ENCODE measurements at regions not wholly inside any gene's neighbourhood (a gene's known extent, or its start where the extent isn't known, plus 50 kb on each side); places are given as distances from the start of the nearest gene placed in this dataset.

DNA sequence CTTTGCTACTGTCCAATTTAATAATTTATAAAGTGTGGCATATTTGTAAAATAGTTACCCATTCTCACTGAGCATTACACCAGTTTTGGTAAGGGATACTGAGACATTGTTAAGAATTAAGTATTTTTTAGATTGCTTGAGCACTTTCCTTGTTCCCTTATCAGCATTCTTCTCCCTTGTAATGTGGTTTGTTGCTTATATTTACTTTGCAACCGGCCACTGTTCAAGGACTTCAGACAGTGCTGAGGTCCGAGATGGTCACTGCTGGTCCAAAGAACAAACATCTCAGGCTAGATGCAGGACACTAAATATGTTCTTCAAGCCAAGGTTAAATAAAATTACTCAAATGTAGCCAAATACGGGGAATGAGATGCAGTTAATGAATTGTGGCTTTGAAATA lies 161.4 kb downstream of the TM9SF2 start (continued):
- TF ChIP-seq TCF7L2 (IDR thresholded peaks at IDR 0.05; ENCODE audit: low read depth, low read length): 0 out of 2 replicates have a peak, but pooled peaks have one; percentile 25
- TF ChIP-seq ZMYM2 (CRISPR knock-in tag; IDR thresholded peaks at IDR 0.05): no peak
- TF ChIP-seq, protein P1, sequence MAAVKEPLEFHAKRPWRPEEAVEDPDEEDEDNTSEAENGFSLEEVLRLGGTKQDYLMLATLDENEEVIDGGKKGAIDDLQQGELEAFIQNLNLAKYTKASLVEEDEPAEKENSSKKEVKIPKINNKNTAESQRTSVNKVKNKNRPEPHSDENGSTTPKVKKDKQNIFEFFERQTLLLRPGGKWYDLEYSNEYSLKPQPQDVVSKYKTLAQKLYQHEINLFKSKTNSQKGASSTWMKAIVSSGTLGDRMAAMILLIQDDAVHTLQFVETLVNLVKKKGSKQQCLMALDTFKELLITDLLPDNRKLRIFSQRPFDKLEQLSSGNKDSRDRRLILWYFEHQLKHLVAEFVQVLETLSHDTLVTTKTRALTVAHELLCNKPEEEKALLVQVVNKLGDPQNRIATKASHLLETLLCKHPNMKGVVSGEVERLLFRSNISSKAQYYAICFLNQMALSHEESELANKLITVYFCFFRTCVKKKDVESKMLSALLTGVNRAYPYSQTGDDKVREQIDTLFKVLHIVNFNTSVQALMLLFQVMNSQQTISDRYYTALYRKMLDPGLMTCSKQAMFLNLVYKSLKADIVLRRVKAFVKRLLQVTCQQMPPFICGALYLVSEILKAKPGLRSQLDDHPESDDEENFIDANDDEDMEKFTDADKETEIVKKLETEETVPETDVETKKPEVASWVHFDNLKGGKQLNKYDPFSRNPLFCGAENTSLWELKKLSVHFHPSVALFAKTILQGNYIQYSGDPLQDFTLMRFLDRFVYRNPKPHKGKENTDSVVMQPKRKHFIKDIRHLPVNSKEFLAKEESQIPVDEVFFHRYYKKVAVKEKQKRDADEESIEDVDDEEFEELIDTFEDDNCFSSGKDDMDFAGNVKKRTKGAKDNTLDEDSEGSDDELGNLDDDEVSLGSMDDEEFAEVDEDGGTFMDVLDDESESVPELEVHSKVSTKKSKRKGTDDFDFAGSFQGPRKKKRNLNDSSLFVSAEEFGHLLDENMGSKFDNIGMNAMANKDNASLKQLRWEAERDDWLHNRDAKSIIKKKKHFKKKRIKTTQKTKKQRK (IDR thresholded peaks at IDR 0.05; ENCODE audit: low read length): no peak
- no peak for TF ChIP-seq ZNF775 (CRISPR knock-in tag; IDR thresholded peaks at IDR 0.05; ENCODE audit: borderline replicate concordance)
- no peak for TF ChIP-seq ZIK1 (CRISPR knock-in tag; IDR thresholded peaks at IDR 0.05; ENCODE audit: borderline replicate concordance, low read depth)
- TF ChIP-seq, protein P2, sequence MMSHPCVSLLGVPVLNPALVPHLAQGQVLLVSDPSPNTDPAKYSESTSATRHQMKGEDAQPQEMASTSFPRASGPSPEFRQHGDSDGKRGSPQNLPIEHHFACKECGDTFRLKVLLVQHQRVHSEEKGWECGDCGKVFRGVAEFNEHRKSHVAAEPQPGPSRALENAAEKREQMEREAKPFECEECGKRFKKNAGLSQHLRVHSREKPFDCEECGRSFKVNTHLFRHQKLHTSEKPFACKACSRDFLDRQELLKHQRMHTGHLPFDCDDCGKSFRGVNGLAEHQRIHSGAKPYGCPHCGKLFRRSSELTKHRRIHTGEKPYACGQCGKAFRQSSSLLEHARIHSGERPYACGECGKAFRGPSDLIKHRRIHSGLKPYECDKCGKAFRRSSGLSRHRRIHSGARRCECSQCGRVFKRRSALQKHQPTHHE (CRISPR knock-in tag; IDR thresholded peaks at IDR 0.05; ENCODE audit: borderline replicate concordance): no peak
- TF ChIP-seq, protein P3, sequence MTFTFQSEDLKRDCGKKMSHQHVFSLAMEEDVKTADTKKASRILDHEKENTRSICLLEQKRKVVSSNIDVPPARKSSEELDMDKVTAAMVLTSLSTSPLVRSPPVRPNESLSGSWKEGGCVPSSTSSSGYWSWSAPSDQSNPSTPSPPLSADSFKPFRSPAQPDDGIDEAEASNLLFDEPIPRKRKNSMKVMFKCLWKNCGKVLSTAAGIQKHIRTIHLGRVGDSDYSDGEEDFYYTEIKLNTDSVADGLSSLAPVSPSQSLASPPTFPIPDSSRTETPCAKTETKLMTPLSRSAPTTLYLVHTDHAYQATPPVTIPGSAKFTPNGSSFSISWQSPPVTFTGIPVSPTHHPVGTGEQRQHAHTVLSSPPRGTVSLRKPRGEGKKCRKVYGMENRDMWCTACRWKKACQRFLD (CRISPR knock-in tag; IDR thresholded peaks at IDR 0.05; ENCODE audit: borderline replicate concordance): no peak
- TF ChIP-seq, protein P4, sequence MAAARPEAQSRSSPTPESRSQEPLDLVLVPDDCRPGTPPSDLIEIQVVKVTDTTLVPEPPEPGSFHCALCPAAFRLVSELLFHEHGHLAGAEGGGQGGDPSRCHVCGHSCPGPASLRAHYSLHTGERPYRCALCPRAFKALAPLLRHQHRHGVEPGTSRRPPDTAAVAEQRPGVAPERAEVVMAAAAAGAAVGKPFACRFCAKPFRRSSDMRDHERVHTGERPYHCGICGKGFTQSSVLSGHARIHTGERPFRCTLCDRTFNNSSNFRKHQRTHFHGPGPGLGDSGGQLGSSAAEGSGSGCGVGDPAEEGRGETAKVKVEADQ (CRISPR knock-in tag; IDR thresholded peaks at IDR 0.05; ENCODE audit: borderline replicate concordance): no peak
- 0 out of 2 replicates have a peak, but pooled peaks have one; percentile 15 for TF ChIP-seq ZMYM4 (CRISPR knock-in tag; IDR thresholded peaks at IDR 0.05)
- TF ChIP-seq ZNF331 (CRISPR knock-in tag; IDR thresholded peaks at IDR 0.05): no peak
- TF ChIP-seq, protein P5, sequence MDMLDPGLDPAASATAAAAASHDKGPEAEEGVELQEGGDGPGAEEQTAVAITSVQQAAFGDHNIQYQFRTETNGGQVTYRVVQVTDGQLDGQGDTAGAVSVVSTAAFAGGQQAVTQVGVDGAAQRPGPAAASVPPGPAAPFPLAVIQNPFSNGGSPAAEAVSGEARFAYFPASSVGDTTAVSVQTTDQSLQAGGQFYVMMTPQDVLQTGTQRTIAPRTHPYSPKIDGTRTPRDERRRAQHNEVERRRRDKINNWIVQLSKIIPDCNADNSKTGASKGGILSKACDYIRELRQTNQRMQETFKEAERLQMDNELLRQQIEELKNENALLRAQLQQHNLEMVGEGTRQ (IDR thresholded peaks at IDR 0.05; ENCODE audit: low read depth, low read length): no peak
- TF ChIP-seq, protein P5 (CRISPR knock-in tag; IDR thresholded peaks at IDR 0.05; ENCODE audit: borderline replicate concordance): no peak
- TF ChIP-seq SKI (IDR thresholded peaks at IDR 0.05; ENCODE audit: partially characterized antibody): no peak
- no peak for TF ChIP-seq SUZ12 (IDR thresholded peaks at IDR 0.05; ENCODE audit: low read depth, low read length)
- no peak for TF ChIP-seq TP53 (CRISPR knock-in tag; conservative IDR thresholded peaks at IDR 0.05)
- TF ChIP-seq, protein P6, sequence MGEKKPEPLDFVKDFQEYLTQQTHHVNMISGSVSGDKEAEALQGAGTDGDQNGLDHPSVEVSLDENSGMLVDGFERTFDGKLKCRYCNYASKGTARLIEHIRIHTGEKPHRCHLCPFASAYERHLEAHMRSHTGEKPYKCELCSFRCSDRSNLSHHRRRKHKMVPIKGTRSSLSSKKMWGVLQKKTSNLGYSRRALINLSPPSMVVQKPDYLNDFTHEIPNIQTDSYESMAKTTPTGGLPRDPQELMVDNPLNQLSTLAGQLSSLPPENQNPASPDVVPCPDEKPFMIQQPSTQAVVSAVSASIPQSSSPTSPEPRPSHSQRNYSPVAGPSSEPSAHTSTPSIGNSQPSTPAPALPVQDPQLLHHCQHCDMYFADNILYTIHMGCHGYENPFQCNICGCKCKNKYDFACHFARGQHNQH (CRISPR knock-in tag; IDR thresholded peaks at IDR 0.05): no peak
- TF ChIP-seq, protein P7, sequence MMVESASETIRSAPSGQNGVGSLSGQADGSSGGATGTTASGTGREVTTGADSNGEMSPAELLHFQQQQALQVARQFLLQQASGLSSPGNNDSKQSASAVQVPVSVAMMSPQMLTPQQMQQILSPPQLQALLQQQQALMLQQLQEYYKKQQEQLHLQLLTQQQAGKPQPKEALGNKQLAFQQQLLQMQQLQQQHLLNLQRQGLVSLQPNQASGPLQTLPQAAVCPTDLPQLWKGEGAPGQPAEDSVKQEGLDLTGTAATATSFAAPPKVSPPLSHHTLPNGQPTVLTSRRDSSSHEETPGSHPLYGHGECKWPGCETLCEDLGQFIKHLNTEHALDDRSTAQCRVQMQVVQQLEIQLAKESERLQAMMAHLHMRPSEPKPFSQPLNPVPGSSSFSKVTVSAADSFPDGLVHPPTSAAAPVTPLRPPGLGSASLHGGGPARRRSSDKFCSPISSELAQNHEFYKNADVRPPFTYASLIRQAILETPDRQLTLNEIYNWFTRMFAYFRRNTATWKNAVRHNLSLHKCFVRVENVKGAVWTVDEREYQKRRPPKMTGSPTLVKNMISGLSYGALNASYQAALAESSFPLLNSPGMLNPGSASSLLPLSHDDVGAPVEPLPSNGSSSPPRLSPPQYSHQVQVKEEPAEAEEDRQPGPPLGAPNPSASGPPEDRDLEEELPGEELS (CRISPR knock-in tag; IDR thresholded peaks at IDR 0.05): peak; percentile 30; the same call in 1 of the 2 replicates
